ENCODE measurements at regions not wholly inside any gene's neighbourhood (a gene's known extent, or its start where the extent isn't known, plus 50 kb on each side); places are given as distances from the start of the nearest gene placed in this dataset.

- TF ChIP-seq CTCF (IDR thresholded peaks at IDR 0.05) (no peak), POLR2A (IDR thresholded peaks at IDR 0.05) (no peak)
Measured at GRCh38 chr5:127213231-127213630, 77.4 kb upstream of the MEGF10 start.

Data from thyroid gland (tissue), 4 donors.